OCI-LY1 (cell line): ENCODE measurements at regions not wholly inside any gene's neighbourhood (a gene's known extent, or its start where the extent isn't known, plus 50 kb on each side); places are given as distances from the start of the nearest gene placed in this dataset.

Experiments
- H2AFZ ChIP-seq: fragments of 200-600 bp; sonication (generic), shearing (Covaris generic); 2 replicates; pipeline ENCODE4 v1.6.0; 2014; ENCODE audit warnings: antibody characterized with exemption, mild to moderate bottlenecking, low read length
- H3F3A ChIP-seq: fragments of 200-600 bp; sonication (generic), shearing (Covaris generic); 2 replicates; pipeline ENCODE4 v1.6.0; 2014; ENCODE audit warnings: mild to moderate bottlenecking, antibody characterized with exemption, low read length, moderate library complexity; ENCODE audit not compliant: insufficient read depth
- H3K27ac ChIP-seq: fragments of 200-600 bp; sonication (generic); 2 replicates; pipeline ENCODE4 v1.5.1; 2014; ENCODE audit warnings: low read length, mixed run types, mild to moderate bottlenecking, low read depth; ENCODE audit not compliant: poor library complexity, severe bottlenecking
- H3K27me3 ChIP-seq: fragments of 200-600 bp; sonication (generic); 2 replicates; pipeline ENCODE4 v1.6.0; 2014; ENCODE audit warnings: antibody characterized with exemption, mild to moderate bottlenecking, low read length, moderate library complexity; ENCODE audit not compliant: insufficient read depth
- H3K36me3 ChIP-seq: fragments of 200-600 bp; sonication (generic); 2 replicates; pipeline ENCODE4 v1.6.1; 2014; ENCODE audit warnings: mild to moderate bottlenecking, antibody characterized with exemption, low read length, moderate library complexity, mixed read lengths; ENCODE audit not compliant: insufficient read depth
- H3K4me1 ChIP-seq: fragments of 200-600 bp; sonication (generic); 2 replicates; pipeline ENCODE4 v1.5.1; 2014; ENCODE audit warnings: mild to moderate bottlenecking, low read length, moderate library complexity; ENCODE audit not compliant: insufficient read depth, severe bottlenecking
- H3K4me2 ChIP-seq: fragments of 200-600 bp; sonication (generic), shearing (Covaris generic); 2 replicates; pipeline ENCODE4 v1.6.1; 2014; ENCODE audit warnings: low read length
- H3K4me3 ChIP-seq: fragments of 200-600 bp; sonication (generic); 2 replicates; pipeline ENCODE4 v1.5.1; 2014; ENCODE audit warnings: low read length, low read depth, mild to moderate bottlenecking, mixed read lengths; ENCODE audit not compliant: poor library complexity, severe bottlenecking
- H3K79me2 ChIP-seq: fragments of 200-600 bp; shearing (Covaris generic); 2 replicates; pipeline ENCODE4 v1.6.1; 2016; ENCODE audit warnings: mixed run types, low read length, mixed read lengths; ENCODE audit not compliant: insufficient read depth
- H3K9ac ChIP-seq: fragments of 200-600 bp; sonication (generic), shearing (Covaris generic); 2 replicates; pipeline ENCODE4 v1.6.1; 2014; ENCODE audit warnings: mild to moderate bottlenecking, low read length, mixed read lengths
- H3K9me2 ChIP-seq: fragments of 200-600 bp; sonication (generic), shearing (Covaris generic); 2 replicates; pipeline ENCODE4 v1.6.1; 2014; ENCODE audit warnings: low read depth, mild to moderate bottlenecking, low read length, mixed read lengths
- H3K9me3 ChIP-seq: fragments of 200-600 bp; shearing (Covaris generic); 2 replicates; pipeline ENCODE4 v1.6.1; 2014; ENCODE audit warnings: low read length, mixed read lengths
- H4K20me1 ChIP-seq: fragments of 200-600 bp; sonication (generic), shearing (Covaris generic); 2 replicates; pipeline ENCODE4 v1.6.0; 2016; ENCODE audit warnings: mild to moderate bottlenecking, low read length; ENCODE audit not compliant: insufficient read depth
- CTCF ChIP-seq: fragments of 200-600 bp; sonication (generic), shearing (Covaris generic); IDR thresholded peaks from 2 replicates; pipeline ENCODE4 v1.5.1; 2017; ENCODE audit warnings: mild to moderate bottlenecking, antibody characterized with exemption, low read length, moderate library complexity, mixed read lengths
- EZH2 ChIP-seq: fragments of 200-600 bp; sonication (generic), shearing (Covaris generic); IDR thresholded peaks from 2 replicates; pipeline ENCODE4 v1.8.0; 2017; ENCODE audit warnings: borderline replicate concordance, mixed run types, mild to moderate bottlenecking, antibody characterized with exemption, low read length, moderate library complexity, mixed read lengths

- Histone ChIP-seq H3K27me3 (no peaks in the 10 kb centered on the region), H3K9me3 (no peaks in the 10 kb centered on the region), H3K36me3 (no peaks in the 10 kb centered on the region), H3K4me1 (peaks cover 15% of the 10 kb centered on the region), H3K9ac (no peak overlapping the region), H3K9me2 (no peaks in the 10 kb centered on the region), H3F3A (no peaks in the 10 kb centered on the region), H2AFZ (no peak overlapping the region), H3K4me3 (no peak overlapping the region), H3K79me2 (no peaks in the 10 kb centered on the region), H3K4me2 (no peak overlapping the region), H4K20me1 (no peaks in the 10 kb centered on the region), H3K27ac (no peak overlapping the region)
- TF ChIP-seq CTCF, result no peak
- no peak for TF ChIP-seq EZH2
These were observed 234.6 kb upstream of the JUN start for GRCh38 chr1:59018446-59018845.

DNA sequence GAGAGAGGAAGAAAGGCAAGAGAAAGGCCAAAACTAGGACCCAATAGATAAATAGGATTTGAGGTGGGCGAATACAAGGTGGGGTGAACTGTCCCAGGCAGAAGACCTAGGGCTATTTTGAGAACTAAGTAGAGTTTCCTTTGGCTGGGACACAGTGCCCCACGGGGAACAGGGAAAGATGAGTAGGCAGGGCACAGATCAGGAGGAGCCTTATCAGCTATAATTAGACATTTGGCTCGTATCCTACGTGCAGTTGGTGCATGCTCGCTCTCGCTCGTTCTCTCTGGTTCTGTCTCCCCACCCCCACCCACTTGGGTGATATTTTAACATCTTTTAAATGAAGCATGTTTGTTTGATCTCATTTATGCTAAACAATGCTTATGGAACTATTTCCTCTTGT is 235.0 kb upstream of the JUN start:
- TF ChIP-seq EZH2 (no peak), CTCF (no peak)
- Histone ChIP-seq H4K20me1 (no peaks in the 10 kb centered on the region), H3K4me3 (no peak overlapping the region), H3K27me3 (no peaks in the 10 kb centered on the region), H3K4me1 (peaks cover 11% of the 10 kb centered on the region), H3K9me3 (no peaks in the 10 kb centered on the region), H3K27ac (no peak overlapping the region), H3K9me2 (no peaks in the 10 kb centered on the region), H3F3A (no peaks in the 10 kb centered on the region), H2AFZ (no peak overlapping the region), H3K4me2 (no peak overlapping the region), H3K9ac (no peak overlapping the region), H3K79me2 (no peaks in the 10 kb centered on the region), H3K36me3 (no peaks in the 10 kb centered on the region)

DNA sequence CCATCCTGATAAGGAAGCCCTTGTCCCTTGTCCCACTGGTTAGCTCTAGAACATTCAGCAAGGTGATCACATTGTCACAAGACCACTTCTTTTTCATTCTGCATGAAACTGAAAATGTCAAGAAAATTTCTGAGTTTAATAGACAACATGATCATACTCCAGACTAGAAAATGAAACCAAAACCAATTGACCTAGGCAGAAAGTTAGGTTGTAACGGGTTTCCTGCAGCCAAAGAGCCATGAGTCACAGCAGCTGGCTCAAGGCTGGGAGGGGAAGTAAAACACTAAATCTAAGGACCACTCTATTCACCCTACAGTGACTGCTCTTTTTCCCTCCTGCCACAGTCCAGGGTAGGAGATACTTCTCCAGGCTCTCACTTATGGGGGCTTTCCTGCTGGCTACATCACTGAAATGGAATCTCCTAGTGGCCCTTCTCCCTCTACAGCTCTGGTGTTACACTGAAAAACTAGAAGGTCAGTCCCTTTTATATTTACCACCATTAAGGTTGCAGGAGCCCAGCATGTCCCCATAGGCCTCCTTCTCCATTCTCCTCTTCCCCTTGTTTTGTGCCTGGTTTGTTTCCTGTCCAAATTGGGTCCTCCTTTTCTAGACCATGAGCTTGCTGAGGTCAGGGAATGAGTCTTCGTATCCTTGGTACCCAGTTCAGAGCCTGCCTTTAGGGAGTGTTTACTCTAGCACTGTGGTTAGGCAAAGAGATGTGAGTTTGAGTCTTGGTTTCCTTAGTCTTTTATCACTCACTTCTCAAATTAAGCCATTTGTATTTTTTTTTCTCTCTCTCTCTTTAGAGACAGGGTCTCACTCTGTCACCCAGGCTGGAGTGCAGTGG is 236.5 kb upstream of the JUN start:
- Histone ChIP-seq H3K9ac (no peak overlapping the region), H3K4me3 (peak overlapping the region; percentile 33), H3K4me2 (peak overlapping the region; percentile 55), H3K27me3 (no peaks in the 10 kb centered on the region), H2AFZ (peak overlapping the region; percentile 93; the same call in 1 of the 2 replicates), H3K9me3 (no peaks in the 10 kb centered on the region), H4K20me1 (no peaks in the 10 kb centered on the region), H3K27ac (no peak overlapping the region), H3K36me3 (no peaks in the 10 kb centered on the region), H3K79me2 (no peaks in the 10 kb centered on the region), H3K4me1 (peaks cover 11% of the 10 kb centered on the region), H3F3A (no peaks in the 10 kb centered on the region), H3K9me2 (no peaks in the 10 kb centered on the region)
- no peak for TF ChIP-seq EZH2
- TF ChIP-seq CTCF, result no peak
